HL-60 (cell line): ENCODE measurements at regions not wholly inside any gene's neighbourhood (a gene's known extent, or its start where the extent isn't known, plus 50 kb on each side); places are given as distances from the start of the nearest gene placed in this dataset.

ENCODE experiments used
- DNase-seq, 2 experiments: peaks; one replicate each; pipeline ENCODE4 v3.0.0-alpha.2; 2010 to 2020; ENCODE audit warnings: low read depth in 1 of 2, low spot score in 1 of 2
- H3K27ac ChIP-seq: fragments of 250-450 bp; sonication (Bioruptor Pico); replicated peaks from 2 replicates; pipeline ENCODE4 v1.5.1; 2020; ENCODE audit warnings: mild to moderate bottlenecking, moderate library complexity
- H3K27me3 ChIP-seq: fragments of 250-450 bp; sonication (Bioruptor Pico); 2 replicates; pipeline ENCODE4 v1.5.1; 2021; ENCODE audit warnings: mild to moderate bottlenecking, moderate library complexity; ENCODE audit not compliant: insufficient read depth, poor library complexity, severe bottlenecking
- H3K4me3 ChIP-seq: replicated peaks from 2 replicates; pipeline ENCODE4 v1.5.1; 2011; ENCODE audit warnings: mild to moderate bottlenecking, control low read depth, low read length; ENCODE audit not compliant: insufficient read depth
- CTCF ChIP-seq: IDR thresholded peaks from one replicate; pipeline ENCODE4 v1.5.1; 2011; ENCODE audit warnings: low read length, control low read depth, inconsistent platforms; ENCODE audit not compliant: insufficient read depth
- GABPA ChIP-seq: IDR thresholded peaks from 2 replicates; pipeline ENCODE4 v1.6.1; 2012; ENCODE audit warnings: low read depth
- POLR2AphosphoS5 ChIP-seq: IDR thresholded peaks from 2 replicates; pipeline ENCODE4 v1.6.1; 2012; ENCODE audit warnings: low read depth
- SPI1 ChIP-seq: IDR thresholded peaks from 2 replicates; pipeline ENCODE4 v1.6.1; 2012; ENCODE audit warnings: low read depth, mild to moderate bottlenecking, borderline replicate concordance
- TF ChIP-seq, protein P1 (sequence below): IDR thresholded peaks from 2 replicates; pipeline ENCODE4 v1.6.1; 2012; ENCODE audit warnings: low read depth; ENCODE audit not compliant: insufficient replicate concordance

GRCh38 chr11:70662691-70663098 is 264.4 kb downstream of the CTTN start:
- Histone ChIP-seq H3K27me3 (peaks cover 15% of the 10 kb centered on the region), H3K27ac (no peak overlapping the region), H3K4me3 (no peak overlapping the region)
- TF ChIP-seq CTCF: no peak
- no peak for TF ChIP-seq SPI1
- TF ChIP-seq POLR2AphosphoS5: no peak
- TF ChIP-seq, protein P1, sequence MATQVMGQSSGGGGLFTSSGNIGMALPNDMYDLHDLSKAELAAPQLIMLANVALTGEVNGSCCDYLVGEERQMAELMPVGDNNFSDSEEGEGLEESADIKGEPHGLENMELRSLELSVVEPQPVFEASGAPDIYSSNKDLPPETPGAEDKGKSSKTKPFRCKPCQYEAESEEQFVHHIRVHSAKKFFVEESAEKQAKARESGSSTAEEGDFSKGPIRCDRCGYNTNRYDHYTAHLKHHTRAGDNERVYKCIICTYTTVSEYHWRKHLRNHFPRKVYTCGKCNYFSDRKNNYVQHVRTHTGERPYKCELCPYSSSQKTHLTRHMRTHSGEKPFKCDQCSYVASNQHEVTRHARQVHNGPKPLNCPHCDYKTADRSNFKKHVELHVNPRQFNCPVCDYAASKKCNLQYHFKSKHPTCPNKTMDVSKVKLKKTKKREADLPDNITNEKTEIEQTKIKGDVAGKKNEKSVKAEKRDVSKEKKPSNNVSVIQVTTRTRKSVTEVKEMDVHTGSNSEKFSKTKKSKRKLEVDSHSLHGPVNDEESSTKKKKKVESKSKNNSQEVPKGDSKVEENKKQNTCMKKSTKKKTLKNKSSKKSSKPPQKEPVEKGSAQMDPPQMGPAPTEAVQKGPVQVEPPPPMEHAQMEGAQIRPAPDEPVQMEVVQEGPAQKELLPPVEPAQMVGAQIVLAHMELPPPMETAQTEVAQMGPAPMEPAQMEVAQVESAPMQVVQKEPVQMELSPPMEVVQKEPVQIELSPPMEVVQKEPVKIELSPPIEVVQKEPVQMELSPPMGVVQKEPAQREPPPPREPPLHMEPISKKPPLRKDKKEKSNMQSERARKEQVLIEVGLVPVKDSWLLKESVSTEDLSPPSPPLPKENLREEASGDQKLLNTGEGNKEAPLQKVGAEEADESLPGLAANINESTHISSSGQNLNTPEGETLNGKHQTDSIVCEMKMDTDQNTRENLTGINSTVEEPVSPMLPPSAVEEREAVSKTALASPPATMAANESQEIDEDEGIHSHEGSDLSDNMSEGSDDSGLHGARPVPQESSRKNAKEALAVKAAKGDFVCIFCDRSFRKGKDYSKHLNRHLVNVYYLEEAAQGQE: no peak
- no peak for TF ChIP-seq GABPA
- no peak for DNase-seq

DNA sequence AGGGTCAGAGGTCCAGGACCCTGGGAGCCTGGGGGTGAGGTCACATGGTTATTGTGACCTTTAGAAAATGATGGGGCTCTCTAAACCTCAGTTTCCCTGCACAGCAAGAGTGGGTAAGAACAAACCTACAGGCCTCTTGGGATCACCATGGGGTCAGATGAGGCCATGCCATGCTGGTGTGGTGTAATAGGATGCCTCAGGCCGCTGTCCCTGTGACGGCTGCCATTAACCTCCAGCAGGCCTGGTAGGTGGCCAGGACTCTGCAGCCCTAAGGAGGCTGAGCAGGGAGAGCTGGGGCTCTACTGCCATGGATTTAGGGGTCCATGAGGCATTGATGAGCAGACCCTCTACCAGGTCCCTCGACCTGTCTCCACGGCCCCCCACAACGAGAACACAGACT is 265.5 kb downstream of the CTTN start:
- Histone ChIP-seq H3K27ac (no peak overlapping the region), H3K4me3 (no peak overlapping the region), H3K27me3 (peaks cover 15% of the 10 kb centered on the region)
- no peak for DNase-seq
- TF ChIP-seq POLR2AphosphoS5 (no peak), GABPA (no peak), CTCF (no peak), SPI1 (no peak)
- TF ChIP-seq, protein P1: no peak

GRCh38 chr11:70666311-70666710 is 268.0 kb downstream of the CTTN start:
- no peak overlapping the region for H3K4me3 ChIP-seq
- H3K27ac ChIP-seq: no peak overlapping the region
- no peak for DNase-seq
- no peak for TF ChIP-seq GABPA
- TF ChIP-seq POLR2AphosphoS5: no peak
- no peak for TF ChIP-seq SPI1
- H3K27me3 ChIP-seq: peaks cover 17% of the 10 kb centered on the region

- TF ChIP-seq SPI1 (no peak), GABPA (no peak), POLR2AphosphoS5 (no peak)
- Histone ChIP-seq H3K27ac (no peak overlapping the region), H3K27me3 (peaks cover 4% of the 10 kb centered on the region), H3K4me3 (no peak overlapping the region)
- no peak for DNase-seq
Observed at GRCh38 chr11:70667767-70668166, 269.4 kb downstream of the CTTN start.
